ENCODE measurements at regions not wholly inside any gene's neighbourhood (a gene's known extent, or its start where the extent isn't known, plus 50 kb on each side); places are given as distances from the start of the nearest gene placed in this dataset.

DNA sequence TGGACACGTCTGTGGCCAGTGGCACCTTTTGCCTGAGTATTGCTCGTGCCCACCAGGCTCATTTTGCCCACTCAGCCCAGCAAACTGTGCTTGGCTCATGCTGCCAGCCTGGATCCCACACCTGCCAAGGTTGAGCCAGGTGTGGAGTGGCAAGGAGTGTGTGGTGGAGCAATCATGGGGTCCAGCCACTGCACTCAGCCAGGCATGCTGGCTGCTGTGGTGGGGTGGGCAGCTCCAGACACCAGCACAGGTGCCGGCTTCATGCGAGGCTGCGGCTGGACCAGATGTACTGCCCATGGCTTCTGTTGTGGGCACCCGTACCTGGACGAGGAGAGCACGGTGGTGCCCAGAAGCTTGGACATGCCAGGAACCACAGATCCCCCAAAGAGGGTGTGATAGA, 364.1 kb downstream of the TMEM38B start:
- no peak overlapping the region for H3K4me3 ChIP-seq (replicated peaks; ENCODE audit: low read depth, low read length)
- DNase-seq (ENCODE audit: low read depth), result no peak
- TF ChIP-seq CTCF (IDR thresholded peaks at IDR 0.05; ENCODE audit: low read length, missing control alignments), result no peak

- TF ChIP-seq CTCF (IDR thresholded peaks at IDR 0.05; ENCODE audit: low read length, missing control alignments), result no peak
- no peak for DNase-seq (ENCODE audit: low read depth)
- H3K4me3 ChIP-seq (replicated peaks; ENCODE audit: low read depth, low read length), result no peak overlapping the region
Observed at GRCh38 chr9:106059886-106060285, 365.5 kb downstream of the TMEM38B start.

DNA sequence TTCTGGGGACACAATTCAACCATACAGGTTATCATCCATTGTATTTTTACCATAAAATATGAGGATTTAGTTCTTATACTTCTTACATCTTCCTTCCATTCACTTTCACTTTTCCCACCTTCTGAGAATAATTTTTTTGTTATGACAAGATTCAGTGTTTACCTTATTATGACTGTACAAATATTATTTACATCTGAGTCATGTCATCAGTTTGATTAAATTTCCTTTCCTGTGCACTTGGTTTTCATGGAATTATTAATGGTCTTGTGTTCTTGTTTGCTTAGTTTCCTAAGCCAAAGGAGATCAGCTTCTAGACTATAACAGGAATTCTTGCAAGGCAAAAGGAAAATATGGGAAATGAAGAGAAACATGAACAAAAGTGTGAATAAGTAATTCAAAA, 366.5 kb downstream of the TMEM38B start:
- DNase-seq (ENCODE audit: low read depth), result no peak

GRCh38 chr9:106062250-106062649, 367.9 kb downstream of the TMEM38B start:
- H3K4me3 ChIP-seq (replicated peaks; ENCODE audit: low read depth, low read length), result no peak overlapping the region

More for the DNA sequence above, 366.5 kb downstream of the TMEM38B start:
- no peak overlapping the region for H3K4me3 ChIP-seq (replicated peaks; ENCODE audit: low read depth, low read length)
- TF ChIP-seq CTCF (IDR thresholded peaks at IDR 0.05; ENCODE audit: low read length, missing control alignments), result no peak

DNA sequence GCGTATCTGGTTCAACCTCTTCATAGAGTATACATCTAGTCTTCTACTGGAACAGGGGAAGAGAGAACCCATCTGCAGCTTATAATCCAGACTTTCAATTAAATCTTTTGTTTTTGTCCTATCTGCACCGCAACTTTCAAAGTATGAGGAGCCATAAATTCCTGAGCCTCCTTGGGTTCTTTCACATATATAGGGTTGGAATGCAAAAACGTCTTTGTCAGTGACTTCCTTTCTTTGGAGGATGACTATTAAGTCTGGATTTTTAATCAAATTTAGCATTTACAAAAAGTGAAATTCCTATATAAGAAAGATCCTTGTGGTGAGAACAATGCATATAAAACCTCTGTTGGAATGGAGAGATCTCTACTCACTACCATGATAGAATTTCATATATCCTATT, 370.8 kb downstream of the TMEM38B start:
- no peak overlapping the region for H3K4me3 ChIP-seq (replicated peaks; ENCODE audit: low read depth, low read length)
- TF ChIP-seq CTCF (IDR thresholded peaks at IDR 0.05; ENCODE audit: low read length, missing control alignments), result no peak
- DNase-seq (ENCODE audit: low read depth), result no peak

More at GRCh38 chr9:106062250-106062649, 367.9 kb downstream of the TMEM38B start:
- DNase-seq (ENCODE audit: low read depth), result no peak
- TF ChIP-seq CTCF (IDR thresholded peaks at IDR 0.05; ENCODE audit: low read length, missing control alignments), result no peak

DNA sequence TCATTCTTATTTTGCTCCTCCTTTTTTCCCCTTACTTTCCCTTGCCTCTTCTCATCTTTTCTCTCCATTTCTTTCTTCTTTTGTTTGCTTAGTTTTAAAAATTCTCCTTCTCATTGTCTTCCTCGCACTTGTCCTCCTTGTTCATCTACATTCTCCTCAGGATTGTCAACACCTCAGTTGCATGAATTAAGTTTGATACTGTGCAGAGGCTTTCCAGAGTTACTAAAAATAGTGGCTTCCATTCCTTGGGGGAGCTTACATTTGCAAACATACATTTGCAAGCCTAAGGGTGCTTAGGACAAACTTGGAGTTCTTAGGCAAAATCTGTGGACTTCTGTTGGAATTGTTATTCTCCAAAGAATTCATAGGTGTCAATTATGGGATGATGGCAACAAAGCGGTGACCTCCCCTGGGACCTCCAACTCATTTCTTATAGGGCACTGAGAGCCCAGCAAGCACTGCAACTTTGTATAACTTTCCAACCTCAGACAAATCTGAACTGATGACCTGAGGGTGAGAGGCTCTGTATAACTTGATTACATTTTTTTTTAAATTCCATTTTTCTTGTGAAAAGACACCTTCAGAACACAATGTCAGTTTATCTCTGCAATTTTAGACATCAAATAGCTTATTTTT, 371.4 kb downstream of the TMEM38B start:
- no peak for DNase-seq (ENCODE audit: low read depth)
- TF ChIP-seq CTCF (IDR thresholded peaks at IDR 0.05; ENCODE audit: low read length, missing control alignments), result no peak

GRCh38 chr9:106066940-106067524, 372.7 kb downstream of the TMEM38B start:
- TF ChIP-seq CTCF (IDR thresholded peaks at IDR 0.05; ENCODE audit: low read length, missing control alignments), result no peak
- DNase-seq (ENCODE audit: low read depth), result no peak
- no peak overlapping the region for H3K4me3 ChIP-seq (replicated peaks; ENCODE audit: low read depth, low read length)

More for the DNA sequence above, 371.4 kb downstream of the TMEM38B start:
- H3K4me3 ChIP-seq (replicated peaks; ENCODE audit: low read depth, low read length), result no peak overlapping the region

Measured in fibroblast of pulmonary artery (primary cell).